ENCODE measurements at regions not wholly inside any gene's neighbourhood (a gene's known extent, or its start where the extent isn't known, plus 50 kb on each side); places are given as distances from the start of the nearest gene placed in this dataset.

GRCh38 chr17:5870231-5870953 lies 199.8 kb upstream of the WSCD1 start:
- Mint-ChIP-seq H3K27me3 (ENCODE audit: low read depth) (no peaks in the 10 kb centered on the region), H3K27ac (no peak overlapping the region)
- no peak for ATAC-seq

GRCh38 chr17:5871666-5872065 lies 198.5 kb upstream of the WSCD1 start:
- Mint-ChIP-seq H3K27ac (no peak overlapping the region), H3K4me1 (peaks cover 5% of the 10 kb centered on the region), H3K9me3 (no peaks in the 10 kb centered on the region), H3K27me3 (ENCODE audit: low read depth) (no peaks in the 10 kb centered on the region), H3K4me3 (no peak overlapping the region), H3K36me3 (no peaks in the 10 kb centered on the region)
- TF ChIP-seq, protein P1, sequence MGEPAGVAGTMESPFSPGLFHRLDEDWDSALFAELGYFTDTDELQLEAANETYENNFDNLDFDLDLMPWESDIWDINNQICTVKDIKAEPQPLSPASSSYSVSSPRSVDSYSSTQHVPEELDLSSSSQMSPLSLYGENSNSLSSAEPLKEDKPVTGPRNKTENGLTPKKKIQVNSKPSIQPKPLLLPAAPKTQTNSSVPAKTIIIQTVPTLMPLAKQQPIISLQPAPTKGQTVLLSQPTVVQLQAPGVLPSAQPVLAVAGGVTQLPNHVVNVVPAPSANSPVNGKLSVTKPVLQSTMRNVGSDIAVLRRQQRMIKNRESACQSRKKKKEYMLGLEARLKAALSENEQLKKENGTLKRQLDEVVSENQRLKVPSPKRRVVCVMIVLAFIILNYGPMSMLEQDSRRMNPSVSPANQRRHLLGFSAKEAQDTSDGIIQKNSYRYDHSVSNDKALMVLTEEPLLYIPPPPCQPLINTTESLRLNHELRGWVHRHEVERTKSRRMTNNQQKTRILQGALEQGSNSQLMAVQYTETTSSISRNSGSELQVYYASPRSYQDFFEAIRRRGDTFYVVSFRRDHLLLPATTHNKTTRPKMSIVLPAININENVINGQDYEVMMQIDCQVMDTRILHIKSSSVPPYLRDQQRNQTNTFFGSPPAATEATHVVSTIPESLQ (CRISPR knock-in tag; IDR thresholded peaks at IDR 0.05), result no peak
- no peak for TF ChIP-seq CBFB (CRISPR knock-in tag; IDR thresholded peaks at IDR 0.05; ENCODE audit: low read depth)
- TF ChIP-seq RORB (CRISPR knock-in tag; IDR thresholded peaks at IDR 0.05), result no peak
- TF ChIP-seq, protein P2, sequence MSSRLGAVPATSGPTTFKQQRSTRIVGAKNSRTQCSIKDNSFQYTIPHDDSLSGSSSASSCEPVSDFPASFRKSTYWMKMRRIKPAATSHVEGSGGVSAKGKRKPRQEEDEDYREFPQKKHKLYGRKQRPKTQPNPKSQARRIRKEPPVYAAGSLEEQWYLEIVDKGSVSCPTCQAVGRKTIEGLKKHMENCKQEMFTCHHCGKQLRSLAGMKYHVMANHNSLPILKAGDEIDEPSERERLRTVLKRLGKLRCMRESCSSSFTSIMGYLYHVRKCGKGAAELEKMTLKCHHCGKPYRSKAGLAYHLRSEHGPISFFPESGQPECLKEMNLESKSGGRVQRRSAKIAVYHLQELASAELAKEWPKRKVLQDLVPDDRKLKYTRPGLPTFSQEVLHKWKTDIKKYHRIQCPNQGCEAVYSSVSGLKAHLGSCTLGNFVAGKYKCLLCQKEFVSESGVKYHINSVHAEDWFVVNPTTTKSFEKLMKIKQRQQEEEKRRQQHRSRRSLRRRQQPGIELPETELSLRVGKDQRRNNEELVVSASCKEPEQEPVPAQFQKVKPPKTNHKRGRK (CRISPR knock-in tag; IDR thresholded peaks at IDR 0.05; ENCODE audit: borderline replicate concordance), result no peak
- TF ChIP-seq, protein P3, sequence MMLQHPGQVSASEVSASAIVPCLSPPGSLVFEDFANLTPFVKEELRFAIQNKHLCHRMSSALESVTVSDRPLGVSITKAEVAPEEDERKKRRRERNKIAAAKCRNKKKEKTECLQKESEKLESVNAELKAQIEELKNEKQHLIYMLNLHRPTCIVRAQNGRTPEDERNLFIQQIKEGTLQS (CRISPR knock-in tag; conservative IDR thresholded peaks at IDR 0.05), result no peak
- TF ChIP-seq ESRRA (CRISPR knock-in tag; IDR thresholded peaks at IDR 0.05; ENCODE audit: borderline replicate concordance), result no peak
- no peak for TF ChIP-seq TCF7 (CRISPR knock-in tag; IDR thresholded peaks at IDR 0.05; ENCODE audit: low read depth)
- TF ChIP-seq, protein P4, sequence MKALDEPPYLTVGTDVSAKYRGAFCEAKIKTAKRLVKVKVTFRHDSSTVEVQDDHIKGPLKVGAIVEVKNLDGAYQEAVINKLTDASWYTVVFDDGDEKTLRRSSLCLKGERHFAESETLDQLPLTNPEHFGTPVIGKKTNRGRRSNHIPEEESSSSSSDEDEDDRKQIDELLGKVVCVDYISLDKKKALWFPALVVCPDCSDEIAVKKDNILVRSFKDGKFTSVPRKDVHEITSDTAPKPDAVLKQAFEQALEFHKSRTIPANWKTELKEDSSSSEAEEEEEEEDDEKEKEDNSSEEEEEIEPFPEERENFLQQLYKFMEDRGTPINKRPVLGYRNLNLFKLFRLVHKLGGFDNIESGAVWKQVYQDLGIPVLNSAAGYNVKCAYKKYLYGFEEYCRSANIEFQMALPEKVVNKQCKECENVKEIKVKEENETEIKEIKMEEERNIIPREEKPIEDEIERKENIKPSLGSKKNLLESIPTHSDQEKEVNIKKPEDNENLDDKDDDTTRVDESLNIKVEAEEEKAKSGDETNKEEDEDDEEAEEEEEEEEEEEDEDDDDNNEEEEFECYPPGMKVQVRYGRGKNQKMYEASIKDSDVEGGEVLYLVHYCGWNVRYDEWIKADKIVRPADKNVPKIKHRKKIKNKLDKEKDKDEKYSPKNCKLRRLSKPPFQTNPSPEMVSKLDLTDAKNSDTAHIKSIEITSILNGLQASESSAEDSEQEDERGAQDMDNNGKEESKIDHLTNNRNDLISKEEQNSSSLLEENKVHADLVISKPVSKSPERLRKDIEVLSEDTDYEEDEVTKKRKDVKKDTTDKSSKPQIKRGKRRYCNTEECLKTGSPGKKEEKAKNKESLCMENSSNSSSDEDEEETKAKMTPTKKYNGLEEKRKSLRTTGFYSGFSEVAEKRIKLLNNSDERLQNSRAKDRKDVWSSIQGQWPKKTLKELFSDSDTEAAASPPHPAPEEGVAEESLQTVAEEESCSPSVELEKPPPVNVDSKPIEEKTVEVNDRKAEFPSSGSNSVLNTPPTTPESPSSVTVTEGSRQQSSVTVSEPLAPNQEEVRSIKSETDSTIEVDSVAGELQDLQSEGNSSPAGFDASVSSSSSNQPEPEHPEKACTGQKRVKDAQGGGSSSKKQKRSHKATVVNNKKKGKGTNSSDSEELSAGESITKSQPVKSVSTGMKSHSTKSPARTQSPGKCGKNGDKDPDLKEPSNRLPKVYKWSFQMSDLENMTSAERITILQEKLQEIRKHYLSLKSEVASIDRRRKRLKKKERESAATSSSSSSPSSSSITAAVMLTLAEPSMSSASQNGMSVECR (CRISPR knock-in tag; IDR thresholded peaks at IDR 0.05; ENCODE audit: borderline replicate concordance), result no peak
- TF ChIP-seq, protein P5, sequence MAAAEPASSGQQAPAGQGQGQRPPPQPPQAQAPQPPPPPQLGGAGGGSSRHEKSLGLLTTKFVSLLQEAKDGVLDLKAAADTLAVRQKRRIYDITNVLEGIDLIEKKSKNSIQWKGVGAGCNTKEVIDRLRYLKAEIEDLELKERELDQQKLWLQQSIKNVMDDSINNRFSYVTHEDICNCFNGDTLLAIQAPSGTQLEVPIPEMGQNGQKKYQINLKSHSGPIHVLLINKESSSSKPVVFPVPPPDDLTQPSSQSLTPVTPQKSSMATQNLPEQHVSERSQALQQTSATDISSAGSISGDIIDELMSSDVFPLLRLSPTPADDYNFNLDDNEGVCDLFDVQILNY (CRISPR knock-in tag; IDR thresholded peaks at IDR 0.05), result no peak
- TF ChIP-seq TEAD4 (CRISPR knock-in tag; IDR thresholded peaks at IDR 0.05), result no peak
- TF ChIP-seq NR3C1 (CRISPR knock-in tag; conservative IDR thresholded peaks at IDR 0.05; ENCODE audit: low read depth), result no peak
- DNase-seq (ENCODE audit: low spot score) (no peak), ATAC-seq (no peak)
- ChIA-PET CTCF (interaction anchor here (0.7 kb wide), 1 partner anchor 254 kb away, joined by 3 read pairs; no protein-coding TSS in a partner anchor), POLR2A (no interaction called here)

More at GRCh38 chr17:5870231-5870953, 199.8 kb upstream of the WSCD1 start:
- ChIA-PET POLR2A (no interaction called here), CTCF (interaction anchor here (0.6 kb wide), 1 partner anchor 51 kb away, joined by 3 read pairs; no protein-coding TSS in a partner anchor)
- Mint-ChIP-seq H3K4me3 (no peak overlapping the region), H3K36me3 (no peaks in the 10 kb centered on the region), H3K9me3 (no peaks in the 10 kb centered on the region), H3K4me1 (peaks cover 5% of the 10 kb centered on the region)
- no peak for DNase-seq (ENCODE audit: low spot score)
- TF ChIP-seq, protein P6, sequence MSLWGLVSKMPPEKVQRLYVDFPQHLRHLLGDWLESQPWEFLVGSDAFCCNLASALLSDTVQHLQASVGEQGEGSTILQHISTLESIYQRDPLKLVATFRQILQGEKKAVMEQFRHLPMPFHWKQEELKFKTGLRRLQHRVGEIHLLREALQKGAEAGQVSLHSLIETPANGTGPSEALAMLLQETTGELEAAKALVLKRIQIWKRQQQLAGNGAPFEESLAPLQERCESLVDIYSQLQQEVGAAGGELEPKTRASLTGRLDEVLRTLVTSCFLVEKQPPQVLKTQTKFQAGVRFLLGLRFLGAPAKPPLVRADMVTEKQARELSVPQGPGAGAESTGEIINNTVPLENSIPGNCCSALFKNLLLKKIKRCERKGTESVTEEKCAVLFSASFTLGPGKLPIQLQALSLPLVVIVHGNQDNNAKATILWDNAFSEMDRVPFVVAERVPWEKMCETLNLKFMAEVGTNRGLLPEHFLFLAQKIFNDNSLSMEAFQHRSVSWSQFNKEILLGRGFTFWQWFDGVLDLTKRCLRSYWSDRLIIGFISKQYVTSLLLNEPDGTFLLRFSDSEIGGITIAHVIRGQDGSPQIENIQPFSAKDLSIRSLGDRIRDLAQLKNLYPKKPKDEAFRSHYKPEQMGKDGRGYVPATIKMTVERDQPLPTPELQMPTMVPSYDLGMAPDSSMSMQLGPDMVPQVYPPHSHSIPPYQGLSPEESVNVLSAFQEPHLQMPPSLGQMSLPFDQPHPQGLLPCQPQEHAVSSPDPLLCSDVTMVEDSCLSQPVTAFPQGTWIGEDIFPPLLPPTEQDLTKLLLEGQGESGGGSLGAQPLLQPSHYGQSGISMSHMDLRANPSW (CRISPR knock-in tag; conservative IDR thresholded peaks at IDR 0.05; ENCODE audit: low read depth), result no peak
- TF ChIP-seq GRHL2 (CRISPR knock-in tag; IDR thresholded peaks at IDR 0.05; ENCODE audit: insufficient replicate concordance, severe bottlenecking) (no peak), NFE2L1 (CRISPR knock-in tag; IDR thresholded peaks at IDR 0.05) (no peak), TCF7 (CRISPR knock-in tag; IDR thresholded peaks at IDR 0.05; ENCODE audit: low read depth) (no peak), RELA (CRISPR knock-in tag; IDR thresholded peaks at IDR 0.05; ENCODE audit: borderline replicate concordance) (no peak), MYBL2 (CRISPR knock-in tag; IDR thresholded peaks at IDR 0.05) (no peak), E2F4 (CRISPR knock-in tag; IDR thresholded peaks at IDR 0.05; ENCODE audit: borderline replicate concordance, low read depth) (no peak), NR1H2 (CRISPR knock-in tag; IDR thresholded peaks at IDR 0.05) (no peak), ETV6 (CRISPR knock-in tag; IDR thresholded peaks at IDR 0.05) (no peak), USF1 (CRISPR knock-in tag; IDR thresholded peaks at IDR 0.05) (no peak)
